ENCODE measurements at regions not wholly inside any gene's neighbourhood (a gene's known extent, or its start where the extent isn't known, plus 50 kb on each side); places are given as distances from the start of the nearest gene placed in this dataset.

DNA sequence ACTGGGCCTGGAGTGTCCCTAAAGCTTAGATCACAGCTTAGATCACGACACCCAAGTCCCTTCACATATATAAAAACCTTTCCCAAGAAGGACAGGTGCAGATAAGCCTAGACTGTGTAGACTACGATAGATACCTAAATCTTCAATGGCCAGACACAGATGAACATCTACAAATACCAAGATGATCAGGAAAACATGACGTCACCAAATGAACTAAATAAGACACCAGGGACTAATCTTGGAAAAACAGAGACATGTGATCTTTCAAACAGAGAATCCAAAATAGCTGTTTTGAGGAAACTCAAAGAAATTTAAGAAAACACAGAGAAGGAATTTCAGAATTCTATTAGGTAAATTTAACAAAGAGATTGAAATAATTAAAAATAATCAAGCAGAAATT lies 1082.6 kb upstream of the PHF14 start:
- TF ChIP-seq, protein P1, sequence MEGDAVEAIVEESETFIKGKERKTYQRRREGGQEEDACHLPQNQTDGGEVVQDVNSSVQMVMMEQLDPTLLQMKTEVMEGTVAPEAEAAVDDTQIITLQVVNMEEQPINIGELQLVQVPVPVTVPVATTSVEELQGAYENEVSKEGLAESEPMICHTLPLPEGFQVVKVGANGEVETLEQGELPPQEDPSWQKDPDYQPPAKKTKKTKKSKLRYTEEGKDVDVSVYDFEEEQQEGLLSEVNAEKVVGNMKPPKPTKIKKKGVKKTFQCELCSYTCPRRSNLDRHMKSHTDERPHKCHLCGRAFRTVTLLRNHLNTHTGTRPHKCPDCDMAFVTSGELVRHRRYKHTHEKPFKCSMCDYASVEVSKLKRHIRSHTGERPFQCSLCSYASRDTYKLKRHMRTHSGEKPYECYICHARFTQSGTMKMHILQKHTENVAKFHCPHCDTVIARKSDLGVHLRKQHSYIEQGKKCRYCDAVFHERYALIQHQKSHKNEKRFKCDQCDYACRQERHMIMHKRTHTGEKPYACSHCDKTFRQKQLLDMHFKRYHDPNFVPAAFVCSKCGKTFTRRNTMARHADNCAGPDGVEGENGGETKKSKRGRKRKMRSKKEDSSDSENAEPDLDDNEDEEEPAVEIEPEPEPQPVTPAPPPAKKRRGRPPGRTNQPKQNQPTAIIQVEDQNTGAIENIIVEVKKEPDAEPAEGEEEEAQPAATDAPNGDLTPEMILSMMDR (IDR thresholded peaks at IDR 0.05; ENCODE audit: insufficient read depth, low read depth, low read length): no peak
- TF ChIP-seq EZH2 (IDR thresholded peaks at IDR 0.05; ENCODE audit: insufficient read depth, low read length): no peak

Data from astrocyte (in vitro differentiated cells and primary cell).